ENCODE measurements at regions not wholly inside any gene's neighbourhood (a gene's known extent, or its start where the extent isn't known, plus 50 kb on each side); places are given as distances from the start of the nearest gene placed in this dataset.

DNA sequence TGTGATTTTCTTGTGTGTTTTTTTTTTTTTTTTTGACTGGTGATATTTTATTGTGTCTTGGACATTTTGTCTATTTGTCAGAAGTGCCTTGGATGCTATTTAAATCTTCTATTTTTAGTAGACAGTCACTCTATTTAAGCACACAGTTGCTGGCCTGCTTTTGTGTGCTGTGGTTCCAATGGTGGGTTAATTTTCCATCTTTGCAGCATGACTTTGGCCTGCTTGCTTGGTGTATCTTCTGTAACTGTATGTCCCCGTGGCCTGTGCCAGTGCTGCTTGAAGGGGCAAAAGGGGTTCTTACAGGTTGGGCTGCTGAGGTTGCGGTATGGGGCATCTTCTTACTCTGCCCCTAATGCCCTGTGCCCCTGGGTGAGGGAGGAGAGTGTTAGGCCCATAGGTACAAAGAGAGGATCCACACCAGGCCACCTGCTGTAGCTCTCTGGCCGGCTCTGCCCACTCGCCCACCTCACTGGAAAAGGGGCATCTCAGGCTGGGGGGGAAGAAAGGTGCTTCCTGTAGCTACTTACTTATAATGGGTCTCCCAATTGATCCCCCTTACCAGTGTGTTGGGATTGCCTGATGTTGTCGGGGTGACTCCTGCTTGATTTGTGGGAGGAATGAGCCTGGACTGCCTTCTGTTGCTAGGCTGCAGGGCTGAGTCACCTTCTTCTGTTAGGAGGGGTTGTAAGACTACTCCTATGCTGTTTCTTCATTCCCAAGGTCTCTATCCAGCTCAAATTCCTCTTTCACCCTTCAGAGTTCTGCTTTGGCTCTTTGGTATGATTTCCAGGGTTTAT, 490.0 kb upstream of the HS6ST1 start:
- Histone ChIP-seq H3K9me3 (no peaks in the 10 kb centered on the region), H3K36me3 (no peaks in the 10 kb centered on the region), H3K4me1 (ENCODE audit: insufficient read depth) (no peaks in the 10 kb centered on the region), H3K27ac (no peak overlapping the region), H3K4me3 (no peak overlapping the region), H3K27me3 (no peaks in the 10 kb centered on the region)
- 68 to 75% (median 71%) methylated on average over 5 of the region's 5 CpGs for WGBS, 3 donors
- no peak for DNase-seq
- intact Hi-C loops (cut with DNase I) = no loop called here
- TF ChIP-seq EP300 (IDR thresholded peaks at IDR 0.05) = no peak
- TF ChIP-seq, protein P1, sequence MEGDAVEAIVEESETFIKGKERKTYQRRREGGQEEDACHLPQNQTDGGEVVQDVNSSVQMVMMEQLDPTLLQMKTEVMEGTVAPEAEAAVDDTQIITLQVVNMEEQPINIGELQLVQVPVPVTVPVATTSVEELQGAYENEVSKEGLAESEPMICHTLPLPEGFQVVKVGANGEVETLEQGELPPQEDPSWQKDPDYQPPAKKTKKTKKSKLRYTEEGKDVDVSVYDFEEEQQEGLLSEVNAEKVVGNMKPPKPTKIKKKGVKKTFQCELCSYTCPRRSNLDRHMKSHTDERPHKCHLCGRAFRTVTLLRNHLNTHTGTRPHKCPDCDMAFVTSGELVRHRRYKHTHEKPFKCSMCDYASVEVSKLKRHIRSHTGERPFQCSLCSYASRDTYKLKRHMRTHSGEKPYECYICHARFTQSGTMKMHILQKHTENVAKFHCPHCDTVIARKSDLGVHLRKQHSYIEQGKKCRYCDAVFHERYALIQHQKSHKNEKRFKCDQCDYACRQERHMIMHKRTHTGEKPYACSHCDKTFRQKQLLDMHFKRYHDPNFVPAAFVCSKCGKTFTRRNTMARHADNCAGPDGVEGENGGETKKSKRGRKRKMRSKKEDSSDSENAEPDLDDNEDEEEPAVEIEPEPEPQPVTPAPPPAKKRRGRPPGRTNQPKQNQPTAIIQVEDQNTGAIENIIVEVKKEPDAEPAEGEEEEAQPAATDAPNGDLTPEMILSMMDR (IDR thresholded peaks at IDR 0.05) = no peak

DNA sequence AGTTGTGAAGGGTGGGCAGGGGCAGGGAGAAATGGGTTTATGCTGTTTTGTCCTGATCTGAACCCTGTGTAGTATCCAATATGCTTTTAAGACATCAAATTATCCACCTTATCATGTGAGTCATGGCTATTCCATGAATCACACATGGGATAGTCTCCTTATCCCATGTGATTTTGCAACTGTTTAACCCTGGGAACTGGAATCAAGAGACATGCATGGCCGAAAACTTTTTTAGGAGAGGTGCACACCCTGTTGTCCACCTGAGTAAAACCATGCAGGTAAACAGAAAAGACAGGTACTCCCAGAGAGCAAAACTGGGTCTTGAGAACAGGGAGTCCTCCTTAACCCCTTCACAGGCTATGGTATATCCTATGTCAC, 490.6 kb upstream of the HS6ST1 start:
- no peak for DNase-seq
- WGBS, 3 donors = 39 to 66% (median 61%) methylated on average over 1 of the region's 1 CpG
- H3K27me3 ChIP-seq = no peaks in the 10 kb centered on the region
- no peak overlapping the region for H3K4me3 ChIP-seq
- no peaks in the 10 kb centered on the region for H3K4me1 ChIP-seq (ENCODE audit: insufficient read depth)
- no peaks in the 10 kb centered on the region for H3K36me3 ChIP-seq
- H3K27ac ChIP-seq = no peak overlapping the region
- intact Hi-C loops (cut with DNase I) = no loop called here
- H3K9me3 ChIP-seq = no peaks in the 10 kb centered on the region
- no peak for TF ChIP-seq POLR2A (IDR thresholded peaks at IDR 0.05)
- TF ChIP-seq, protein P1 (IDR thresholded peaks at IDR 0.05) = no peak
- TF ChIP-seq EP300 (IDR thresholded peaks at IDR 0.05) = no peak

DNA sequence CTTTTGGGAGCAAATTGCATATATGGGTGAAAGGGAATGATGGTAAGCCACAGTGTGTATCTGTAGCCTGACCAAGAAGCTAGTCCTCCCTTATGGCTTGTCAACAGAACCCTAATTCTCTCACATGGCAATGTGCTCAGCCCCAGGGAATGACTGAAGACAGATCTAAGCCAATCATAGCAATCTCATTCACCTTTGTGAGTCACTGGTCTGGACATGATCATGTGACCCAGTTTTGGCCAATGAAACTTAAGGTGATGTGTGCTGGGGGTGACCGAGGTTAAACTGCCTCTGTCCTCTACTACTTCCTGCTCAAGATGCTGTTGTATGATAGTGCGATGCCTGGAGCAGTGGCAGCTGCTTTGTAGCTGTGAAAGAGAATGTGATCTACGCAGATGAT, 491.2 kb upstream of the HS6ST1 start:
- H3K36me3 ChIP-seq = no peaks in the 10 kb centered on the region
- H3K4me3 ChIP-seq = no peak overlapping the region
- H3K9me3 ChIP-seq = no peaks in the 10 kb centered on the region
- intact Hi-C loops (cut with DNase I) = no loop called here
- no peaks in the 10 kb centered on the region for H3K4me1 ChIP-seq (ENCODE audit: insufficient read depth)
- no peak for DNase-seq
- no peaks in the 10 kb centered on the region for H3K27me3 ChIP-seq
- no peak for TF ChIP-seq EP300 (IDR thresholded peaks at IDR 0.05)
- TF ChIP-seq, protein P1 (IDR thresholded peaks at IDR 0.05) = no peak
- TF ChIP-seq POLR2A (IDR thresholded peaks at IDR 0.05) = no peak
- 50 to 64% (median 62%) methylated on average over 3 of the region's 3 CpGs for WGBS, 3 donors
- H3K27ac ChIP-seq = no peak overlapping the region

DNA sequence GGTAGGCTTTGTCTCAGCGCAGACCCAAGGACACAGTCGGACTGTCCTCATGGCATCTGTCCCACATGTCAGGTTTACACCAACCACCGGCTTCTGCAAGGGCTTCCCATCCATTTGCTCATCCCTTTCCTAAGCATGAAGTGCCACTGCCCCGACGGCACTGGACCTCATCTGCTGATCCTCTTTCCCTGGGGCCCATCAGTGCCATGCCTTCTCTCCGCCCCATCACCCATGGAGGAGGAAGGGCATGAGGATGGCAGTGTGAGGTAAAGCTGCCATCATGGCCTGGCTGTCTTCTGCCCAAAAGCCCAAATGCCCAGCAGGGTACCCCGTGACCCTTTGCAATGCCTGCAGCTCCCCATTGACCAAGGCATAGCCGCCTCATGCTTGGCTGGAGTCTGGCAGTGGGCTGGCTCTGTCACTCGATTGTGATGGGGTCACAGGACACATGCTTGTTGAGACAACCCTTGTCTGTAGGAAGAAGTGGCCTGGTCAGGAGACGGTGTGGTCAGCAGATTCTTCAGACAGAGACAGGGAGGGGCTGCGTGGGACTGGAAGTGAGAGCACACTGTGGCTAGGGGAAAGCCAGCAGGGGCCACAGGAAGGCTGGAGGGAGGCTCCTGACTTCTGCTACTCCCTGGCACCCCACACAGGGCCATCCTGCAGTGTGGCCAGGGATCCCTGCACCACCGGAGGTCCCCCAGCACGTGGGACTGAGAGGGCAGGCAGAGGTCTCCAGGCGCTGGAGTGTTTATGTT, 493.7 kb upstream of the HS6ST1 start:
- no peak overlapping the region for H3K27ac ChIP-seq
- intact Hi-C loops (cut with DNase I) = no loop called here
- no peak for DNase-seq
- no peak overlapping the region for H3K4me3 ChIP-seq
- H3K4me1 ChIP-seq (ENCODE audit: insufficient read depth) = peaks cover 1% of the 10 kb centered on the region
- TF ChIP-seq EP300 (IDR thresholded peaks at IDR 0.05) (no peak), POLR2A (IDR thresholded peaks at IDR 0.05) (no peak)
- TF ChIP-seq, protein P1 (IDR thresholded peaks at IDR 0.05) = no peak
- H3K9me3 ChIP-seq = no peaks in the 10 kb centered on the region
- H3K36me3 ChIP-seq = no peaks in the 10 kb centered on the region
- WGBS, 3 donors = 83 to 94% (median 84%) methylated on average over 14 of the region's 14 CpGs
- no peaks in the 10 kb centered on the region for H3K27me3 ChIP-seq

All from ovary (tissue), 7 donors.